ENCODE measurements at regions not wholly inside any gene's neighbourhood (a gene's known extent, or its start where the extent isn't known, plus 50 kb on each side); places are given as distances from the start of the nearest gene placed in this dataset.

DNA sequence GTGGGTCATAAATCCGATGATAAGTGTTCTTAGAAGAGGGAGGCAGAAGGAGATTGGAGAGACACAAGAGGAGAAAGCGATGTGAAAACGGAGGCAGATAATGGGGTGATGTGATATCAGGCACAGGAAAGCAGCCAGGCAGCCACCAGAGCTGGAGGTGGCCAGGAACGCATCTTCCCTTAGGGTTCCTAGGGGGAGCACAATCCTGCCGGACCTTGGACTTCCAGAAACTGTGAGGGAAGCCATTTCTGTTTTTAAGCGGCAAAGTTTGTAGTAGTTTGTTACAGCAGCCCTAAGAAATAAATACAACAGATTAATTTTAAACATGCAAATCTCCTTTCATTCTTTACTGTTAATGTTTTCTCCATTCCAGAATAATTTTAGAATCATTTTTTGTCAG lies 259.9 kb upstream of the TMC3 start:
- TF ChIP-seq, protein P1, sequence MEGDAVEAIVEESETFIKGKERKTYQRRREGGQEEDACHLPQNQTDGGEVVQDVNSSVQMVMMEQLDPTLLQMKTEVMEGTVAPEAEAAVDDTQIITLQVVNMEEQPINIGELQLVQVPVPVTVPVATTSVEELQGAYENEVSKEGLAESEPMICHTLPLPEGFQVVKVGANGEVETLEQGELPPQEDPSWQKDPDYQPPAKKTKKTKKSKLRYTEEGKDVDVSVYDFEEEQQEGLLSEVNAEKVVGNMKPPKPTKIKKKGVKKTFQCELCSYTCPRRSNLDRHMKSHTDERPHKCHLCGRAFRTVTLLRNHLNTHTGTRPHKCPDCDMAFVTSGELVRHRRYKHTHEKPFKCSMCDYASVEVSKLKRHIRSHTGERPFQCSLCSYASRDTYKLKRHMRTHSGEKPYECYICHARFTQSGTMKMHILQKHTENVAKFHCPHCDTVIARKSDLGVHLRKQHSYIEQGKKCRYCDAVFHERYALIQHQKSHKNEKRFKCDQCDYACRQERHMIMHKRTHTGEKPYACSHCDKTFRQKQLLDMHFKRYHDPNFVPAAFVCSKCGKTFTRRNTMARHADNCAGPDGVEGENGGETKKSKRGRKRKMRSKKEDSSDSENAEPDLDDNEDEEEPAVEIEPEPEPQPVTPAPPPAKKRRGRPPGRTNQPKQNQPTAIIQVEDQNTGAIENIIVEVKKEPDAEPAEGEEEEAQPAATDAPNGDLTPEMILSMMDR (IDR thresholded peaks at IDR 0.05): no peak
- TF ChIP-seq POLR2A (IDR thresholded peaks at IDR 0.05): no peak

All from breast epithelium (tissue), 3 donors.